ENCODE measurements at regions not wholly inside any gene's neighbourhood (a gene's known extent, or its start where the extent isn't known, plus 50 kb on each side); places are given as distances from the start of the nearest gene placed in this dataset.

DNA sequence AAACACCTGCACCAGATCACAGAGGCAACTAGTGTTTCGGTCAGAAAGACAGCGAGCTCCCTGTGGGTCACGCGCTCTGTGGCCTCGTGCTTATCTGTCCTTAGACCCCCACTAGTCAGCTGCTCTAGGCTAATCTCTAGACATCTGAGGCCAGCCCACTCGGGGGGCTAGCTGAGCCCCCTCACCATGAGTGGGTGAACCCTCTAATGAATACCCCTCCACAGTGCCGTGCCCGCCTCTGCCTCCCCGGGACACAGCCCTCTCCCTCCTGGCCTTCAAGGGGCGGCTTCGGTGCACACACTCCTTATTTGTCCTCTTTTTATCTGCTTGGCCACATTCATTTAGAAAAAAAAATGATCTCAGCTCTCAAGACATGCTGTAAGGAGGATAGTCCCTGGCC lies 320.1 kb downstream of the C16orf95 start (continued):
- TF ChIP-seq, protein P1, sequence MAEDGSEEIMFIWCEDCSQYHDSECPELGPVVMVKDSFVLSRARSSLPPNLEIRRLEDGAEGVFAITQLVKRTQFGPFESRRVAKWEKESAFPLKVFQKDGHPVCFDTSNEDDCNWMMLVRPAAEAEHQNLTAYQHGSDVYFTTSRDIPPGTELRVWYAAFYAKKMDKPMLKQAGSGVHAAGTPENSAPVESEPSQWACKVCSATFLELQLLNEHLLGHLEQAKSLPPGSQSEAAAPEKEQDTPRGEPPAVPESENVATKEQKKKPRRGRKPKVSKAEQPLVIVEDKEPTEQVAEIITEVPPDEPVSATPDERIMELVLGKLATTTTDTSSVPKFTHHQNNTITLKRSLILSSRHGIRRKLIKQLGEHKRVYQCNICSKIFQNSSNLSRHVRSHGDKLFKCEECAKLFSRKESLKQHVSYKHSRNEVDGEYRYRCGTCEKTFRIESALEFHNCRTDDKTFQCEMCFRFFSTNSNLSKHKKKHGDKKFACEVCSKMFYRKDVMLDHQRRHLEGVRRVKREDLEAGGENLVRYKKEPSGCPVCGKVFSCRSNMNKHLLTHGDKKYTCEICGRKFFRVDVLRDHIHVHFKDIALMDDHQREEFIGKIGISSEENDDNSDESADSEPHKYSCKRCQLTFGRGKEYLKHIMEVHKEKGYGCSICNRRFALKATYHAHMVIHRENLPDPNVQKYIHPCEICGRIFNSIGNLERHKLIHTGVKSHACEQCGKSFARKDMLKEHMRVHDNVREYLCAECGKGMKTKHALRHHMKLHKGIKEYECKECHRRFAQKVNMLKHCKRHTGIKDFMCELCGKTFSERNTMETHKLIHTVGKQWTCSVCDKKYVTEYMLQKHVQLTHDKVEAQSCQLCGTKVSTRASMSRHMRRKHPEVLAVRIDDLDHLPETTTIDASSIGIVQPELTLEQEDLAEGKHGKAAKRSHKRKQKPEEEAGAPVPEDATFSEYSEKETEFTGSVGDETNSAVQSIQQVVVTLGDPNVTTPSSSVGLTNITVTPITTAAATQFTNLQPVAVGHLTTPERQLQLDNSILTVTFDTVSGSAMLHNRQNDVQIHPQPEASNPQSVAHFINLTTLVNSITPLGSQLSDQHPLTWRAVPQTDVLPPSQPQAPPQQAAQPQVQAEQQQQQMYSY (CRISPR knock-in tag; IDR thresholded peaks at IDR 0.05), result no peak
- TF ChIP-seq, protein P2, sequence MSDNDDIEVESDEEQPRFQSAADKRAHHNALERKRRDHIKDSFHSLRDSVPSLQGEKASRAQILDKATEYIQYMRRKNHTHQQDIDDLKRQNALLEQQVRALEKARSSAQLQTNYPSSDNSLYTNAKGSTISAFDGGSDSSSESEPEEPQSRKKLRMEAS (IDR thresholded peaks at IDR 0.05; ENCODE audit: low read depth, low read length), result no peak
- no peak for TF ChIP-seq MEF2A (IDR thresholded peaks at IDR 0.05; ENCODE audit: insufficient read depth, low read depth, low read length)
- TF ChIP-seq GATAD2B (conservative IDR thresholded peaks at IDR 0.05; ENCODE audit: low read depth), result no peak
- TF ChIP-seq SUPT20H (IDR thresholded peaks at IDR 0.05; ENCODE audit: borderline replicate concordance, control insufficient read depth, low read depth, low read length), result no peak

DNA sequence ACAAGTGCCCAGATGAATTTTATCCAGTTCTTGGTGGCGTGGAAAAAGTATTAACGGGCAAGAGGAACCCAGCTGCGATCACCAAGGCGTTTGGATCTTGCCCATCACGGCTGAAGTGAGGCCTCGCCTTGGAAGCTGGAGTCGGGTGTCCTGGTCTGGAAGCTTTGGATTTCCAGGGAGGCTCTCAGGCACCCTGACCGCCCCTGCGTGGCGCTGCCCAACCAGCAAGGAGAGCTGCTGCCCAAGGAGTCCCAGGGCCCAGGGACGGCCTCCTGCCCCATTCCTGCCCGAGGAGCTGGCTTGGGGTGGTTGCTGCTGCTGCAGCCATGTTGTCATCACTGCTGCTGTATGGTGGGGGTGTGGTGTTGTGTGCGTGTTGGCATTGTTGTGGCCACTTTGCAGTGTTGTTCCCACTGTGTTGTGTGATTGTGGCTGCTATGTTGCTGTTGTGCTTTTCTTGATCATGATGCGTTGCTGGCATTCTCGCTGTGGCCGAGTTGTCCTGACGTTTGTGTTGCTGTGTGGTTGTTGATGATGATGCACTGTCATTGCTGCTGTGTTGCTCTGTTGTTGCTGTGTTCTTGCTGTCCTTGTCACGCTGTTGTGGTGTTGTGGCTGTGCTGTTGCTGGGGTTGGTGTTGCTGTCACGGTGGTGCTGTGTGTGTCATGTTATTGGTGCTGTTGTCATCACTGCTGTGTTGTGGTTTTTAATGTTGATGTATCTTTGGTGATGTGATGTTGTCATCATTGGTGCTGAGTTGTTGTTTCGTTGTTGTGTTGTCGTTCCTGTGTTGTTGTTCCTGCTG lies 318.8 kb downstream of the C16orf95 start:
- POLR2A ChIA-PET, result interaction anchor here (0.6 kb wide), 1 partner anchor 1853 kb away, joined by 3 read pairs; no protein-coding TSS in a partner anchor
- Histone ChIP-seq H2AFZ (ENCODE audit: control insufficient read depth, low read depth, low read length) (no peak overlapping the region), H3K4me2 (ENCODE audit: control insufficient read depth, insufficient read depth) (no peak overlapping the region), H3K9ac (ENCODE audit: control insufficient read depth, insufficient read depth, low read length) (no peak overlapping the region), H4K20me1 (ENCODE audit: control insufficient read depth, insufficient read depth) (no peaks in the 10 kb centered on the region), H3K79me2 (ENCODE audit: control insufficient read depth, insufficient read depth, low read length) (no peaks in the 10 kb centered on the region), H3K4me1 (ENCODE audit: control insufficient read depth, insufficient read depth, low read length) (no peaks in the 10 kb centered on the region), H3K4me3 (no peak overlapping the region), H3K27me3 (replicated peaks in 1 of 2; ENCODE audit: control insufficient read depth in 2 of 2, insufficient read depth in 2 of 2, low read length in 1 of 2) (no peaks in the 10 kb centered on the region; a peak in 1 of 4 replicates), H3K9me3 (replicated peaks; ENCODE audit: control insufficient read depth, insufficient read depth, low read length) (no peaks in the 10 kb centered on the region), H3K27ac (ENCODE audit: control insufficient read depth, insufficient read depth) (no peak overlapping the region), H3K36me3 (ENCODE audit: control insufficient read depth in 2 of 2, insufficient read depth in 2 of 2, low read length in 1 of 2) (no peaks in the 10 kb centered on the region)
- no TSS peak for BruUV-seq (replicated peaks)
- no peak for TF ChIP-seq LARP7 (IDR thresholded peaks at IDR 0.05)
- DNase-seq (ENCODE audit: low read depth, low spot score), result no peak
- RAD21 ChIA-PET (ENCODE audit: unreplicated experiment), result no interaction called here
- no peak for FAIRE-seq
- ATAC-seq, result no peak
- WGBS (ENCODE audit: insufficient coverage, insufficient replicate concordance, low lambda C conversion rate, missing lambda C conversion rate), result 46% methylated on average over 21 of the region's 21 CpGs
- in situ Hi-C loops (cut with MboI), result no loop called here
- CTCF ChIA-PET, result no interaction called here
- intact Hi-C loops (cut with micrococcal nuclease; ENCODE audit: unreplicated experiment), result no loop called here
- SMC1A ChIA-PET (ENCODE audit: uncharacterized antibody, unreplicated experiment), result no interaction called here
